T follicular helper cell (primary cell): ENCODE measurements at regions not wholly inside any gene's neighbourhood (a gene's known extent, or its start where the extent isn't known, plus 50 kb on each side); places are given as distances from the start of the nearest gene placed in this dataset.
"Not testable (repeated sequence)": the region's sequence is repeated elsewhere in the genome, so short reads cannot be mapped to it uniquely, and the experiment has no call there.

ENCODE experiments used
- DNase-seq: peaks from one replicate; pipeline ENCODE4 v3.0.0-alpha.2; 2020; ENCODE audit warnings: low read depth

DNA sequence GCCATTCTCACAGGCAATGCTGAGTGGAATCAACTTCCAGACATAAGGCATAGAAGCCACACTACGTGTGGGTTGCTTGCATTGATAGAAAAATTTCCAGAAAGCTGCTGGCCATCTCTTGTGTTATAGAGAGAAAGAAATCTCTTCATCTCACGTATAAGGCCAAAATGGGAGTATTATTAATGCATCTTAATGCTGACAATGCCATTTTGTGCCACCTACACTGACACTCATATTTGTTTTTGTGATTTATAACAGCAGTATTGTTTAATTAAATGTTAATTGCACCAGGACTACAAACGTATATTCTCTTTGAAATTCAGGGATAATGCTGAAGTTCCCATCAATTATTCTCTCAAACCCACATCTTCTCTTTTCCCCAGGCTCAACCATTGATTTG lies 56.1 kb upstream of the TMEM132D start:
- DNase-seq: no peak

DNA sequence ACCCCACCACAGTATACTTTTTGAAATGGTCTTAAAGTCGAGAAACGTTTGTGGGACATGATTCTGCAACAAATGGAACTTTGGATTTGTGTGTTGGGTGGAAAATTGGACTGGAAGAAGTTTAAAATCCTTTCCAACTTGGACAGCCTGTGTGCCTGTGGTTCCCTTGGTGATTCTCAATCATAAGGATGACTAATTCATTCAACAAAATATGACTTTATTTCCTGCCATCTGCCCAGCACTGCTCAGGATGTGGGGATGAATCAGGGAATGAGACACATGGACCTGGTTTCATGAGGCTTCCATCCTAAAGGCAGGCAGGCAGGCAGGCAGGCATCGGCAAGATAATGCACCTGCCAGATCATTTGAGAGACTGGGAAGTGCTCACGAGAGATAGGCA lies 57.3 kb upstream of the TMEM132D start:
- no peak for DNase-seq

GRCh38 chr12:129961856-129962255 lies 58.0 kb upstream of the TMEM132D start:
- DNase-seq: no peak

GRCh38 chr12:129964300-129964699 lies 60.5 kb upstream of the TMEM132D start:
- no peak for DNase-seq

GRCh38 chr12:129964826-129965457 lies 61.1 kb upstream of the TMEM132D start:
- no peak for DNase-seq

- no peak for DNase-seq
Observed at GRCh38 chr12:129966146-129966995, 62.5 kb upstream of the TMEM132D start.

- no peak for DNase-seq
Observed at GRCh38 chr12:129971721-129972120, 67.9 kb upstream of the TMEM132D start.

- no peak for DNase-seq
Observed at GRCh38 chr12:129973236-129973961, 69.6 kb upstream of the TMEM132D start.

DNA sequence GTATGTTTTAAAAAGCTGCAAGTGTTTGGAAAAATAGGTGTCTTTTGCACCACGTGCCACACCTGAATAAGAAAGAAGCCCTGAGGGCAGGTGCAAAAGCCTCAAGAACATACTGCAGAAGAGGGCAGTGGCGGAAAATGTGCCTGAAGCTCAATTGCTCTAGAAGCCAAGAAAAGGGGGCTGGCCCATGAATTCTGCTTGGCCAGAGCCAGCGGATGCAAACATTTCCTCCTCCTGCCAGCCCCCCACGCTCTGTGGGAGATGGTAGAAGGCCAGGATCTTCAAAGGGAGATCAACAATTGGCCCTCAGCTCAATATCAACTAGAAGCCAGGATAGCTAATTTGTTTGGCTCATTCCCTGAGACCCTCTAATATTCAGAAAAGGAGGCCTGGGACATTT lies 80.3 kb upstream of the TMEM132D start:
- DNase-seq: no peak

- no peak for DNase-seq
Observed at GRCh38 chr12:129987841-129988240, 84.0 kb upstream of the TMEM132D start.

GRCh38 chr12:129994634-129995033 lies 90.8 kb upstream of the TMEM132D start:
- no peak for DNase-seq

GRCh38 chr12:129997239-129997638 lies 93.4 kb upstream of the TMEM132D start:
- DNase-seq: no peak

DNA sequence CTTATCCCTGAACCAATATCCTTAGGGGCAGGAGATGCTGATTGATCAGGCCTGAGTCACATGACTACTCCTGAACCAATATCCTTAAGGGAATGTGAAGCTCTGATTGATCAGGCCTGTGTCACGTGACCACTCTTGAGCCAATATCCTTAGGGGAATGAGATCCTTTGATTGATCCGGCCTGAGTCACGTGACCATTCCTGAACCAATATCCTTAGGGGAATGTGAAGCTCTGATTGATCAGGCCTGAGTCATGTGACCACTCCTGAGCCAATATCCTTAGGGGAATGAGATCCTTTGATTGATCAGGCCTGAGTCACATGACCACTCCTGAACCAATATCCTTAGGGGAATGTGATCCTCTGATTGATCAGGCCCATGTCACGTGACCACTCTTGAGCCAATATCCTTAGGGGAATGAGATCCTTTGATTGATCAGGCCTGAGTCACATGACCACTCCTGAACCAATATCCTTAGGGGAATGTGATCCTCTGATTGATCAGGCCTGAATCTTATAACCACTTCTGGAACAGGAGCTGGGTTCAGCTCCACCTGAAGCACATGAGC lies 100.6 kb upstream of the TMEM132D start:
- not testable (repeated sequence) for DNase-seq

GRCh38 chr12:130007771-130008170 lies 103.9 kb upstream of the TMEM132D start:
- no peak for DNase-seq

DNA sequence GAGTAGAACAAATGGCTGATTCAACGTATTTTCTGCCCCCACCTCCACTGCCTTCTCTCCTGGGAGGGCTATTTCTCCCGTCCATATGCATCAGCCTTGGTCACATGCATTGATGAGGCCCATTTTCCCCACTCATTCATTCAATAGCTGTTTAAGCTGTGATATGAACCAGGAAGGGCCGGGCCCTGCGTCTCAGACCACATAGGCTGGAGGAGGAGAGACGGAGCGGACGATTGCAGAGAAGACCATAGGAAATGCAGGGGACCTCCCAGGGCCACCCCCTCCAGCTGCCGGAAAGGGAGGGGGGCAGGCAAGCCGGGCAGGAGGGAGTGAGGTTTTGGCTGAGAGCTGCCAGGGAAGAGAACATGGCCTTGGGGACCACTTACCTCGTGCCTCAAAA lies 104.4 kb upstream of the TMEM132D start:
- no peak for DNase-seq

DNA sequence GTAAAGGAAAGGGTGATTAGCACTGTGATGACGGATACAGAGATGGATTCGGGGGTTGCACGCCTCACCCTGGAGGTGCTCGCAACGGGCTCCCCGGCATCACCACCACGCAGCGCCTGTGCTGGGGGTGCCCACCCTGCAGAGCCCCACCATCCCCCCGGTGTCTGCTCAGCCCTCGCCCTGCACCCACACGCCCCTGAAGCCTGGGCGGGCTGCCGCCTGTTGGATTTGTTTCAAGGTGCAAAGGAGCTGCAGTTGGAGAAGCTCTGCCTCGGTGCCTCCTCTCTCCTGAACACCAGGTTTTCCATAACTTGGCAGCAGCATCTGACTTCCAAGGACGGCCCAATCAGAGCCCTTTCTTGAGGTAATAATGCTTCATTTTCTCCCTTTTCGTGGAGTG lies 106.1 kb upstream of the TMEM132D start:
- no peak for DNase-seq

DNA sequence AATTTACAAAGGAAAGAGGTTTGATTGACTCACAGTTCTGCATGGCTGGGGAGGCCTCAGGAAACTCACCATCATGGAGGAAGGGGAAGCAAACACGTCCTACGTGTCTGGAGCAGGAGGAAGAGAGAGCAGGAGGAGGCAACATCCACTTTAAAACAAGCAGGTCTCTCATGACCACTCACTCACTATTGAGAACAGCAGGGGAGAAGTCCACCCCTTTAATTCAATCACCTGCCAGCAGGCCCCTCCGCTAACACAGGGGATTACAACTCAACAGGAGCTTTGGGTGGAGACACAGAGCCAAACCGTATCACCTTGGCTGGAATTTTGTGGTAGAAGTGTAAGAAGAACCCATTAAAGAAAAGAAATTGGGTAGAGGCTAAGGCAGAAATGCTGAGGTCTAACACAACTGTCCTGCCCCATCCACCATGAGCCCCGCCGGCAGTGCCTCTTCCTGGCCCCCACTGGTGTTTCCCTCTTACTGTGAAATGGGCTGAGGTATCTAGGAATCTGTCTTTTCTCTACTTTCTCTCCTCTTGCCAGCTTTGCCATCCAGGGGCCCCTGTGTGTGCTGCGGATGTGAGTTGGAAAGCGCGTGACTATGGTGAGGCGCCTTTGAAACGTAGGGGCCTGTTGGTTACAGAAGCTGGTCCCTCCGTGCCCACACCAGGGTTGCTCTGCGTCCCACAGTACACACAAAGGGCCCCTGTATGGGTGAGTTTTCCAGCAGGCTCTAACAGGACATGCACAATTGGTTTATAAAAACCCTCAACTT lies 108.0 kb upstream of the TMEM132D start:
- DNase-seq: no peak

GRCh38 chr12:130013771-130014484 lies 110.1 kb upstream of the TMEM132D start:
- DNase-seq: no peak

DNA sequence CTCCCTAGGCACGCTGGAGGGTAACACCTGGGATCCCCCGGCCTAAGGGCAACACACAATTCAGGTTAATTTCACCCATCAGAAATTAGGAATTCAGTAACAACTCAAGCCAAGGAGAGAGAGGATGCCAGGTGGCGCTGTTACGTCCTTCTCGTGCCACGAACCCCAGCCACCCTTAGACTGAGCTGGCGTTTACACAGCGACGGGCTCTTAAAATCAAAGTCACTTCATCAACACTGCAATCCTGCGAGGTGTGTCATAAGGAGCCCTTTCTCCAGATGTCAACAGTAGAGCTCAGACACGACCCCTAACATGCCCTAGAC lies 110.6 kb upstream of the TMEM132D start:
- no peak for DNase-seq

GRCh38 chr12:130016194-130016593 lies 112.4 kb upstream of the TMEM132D start:
- DNase-seq: no peak

GRCh38 chr12:130016986-130017385 lies 113.2 kb upstream of the TMEM132D start:
- no peak for DNase-seq
